ENCODE measurements at regions not wholly inside any gene's neighbourhood (a gene's known extent, or its start where the extent isn't known, plus 50 kb on each side); places are given as distances from the start of the nearest gene placed in this dataset.

DNA sequence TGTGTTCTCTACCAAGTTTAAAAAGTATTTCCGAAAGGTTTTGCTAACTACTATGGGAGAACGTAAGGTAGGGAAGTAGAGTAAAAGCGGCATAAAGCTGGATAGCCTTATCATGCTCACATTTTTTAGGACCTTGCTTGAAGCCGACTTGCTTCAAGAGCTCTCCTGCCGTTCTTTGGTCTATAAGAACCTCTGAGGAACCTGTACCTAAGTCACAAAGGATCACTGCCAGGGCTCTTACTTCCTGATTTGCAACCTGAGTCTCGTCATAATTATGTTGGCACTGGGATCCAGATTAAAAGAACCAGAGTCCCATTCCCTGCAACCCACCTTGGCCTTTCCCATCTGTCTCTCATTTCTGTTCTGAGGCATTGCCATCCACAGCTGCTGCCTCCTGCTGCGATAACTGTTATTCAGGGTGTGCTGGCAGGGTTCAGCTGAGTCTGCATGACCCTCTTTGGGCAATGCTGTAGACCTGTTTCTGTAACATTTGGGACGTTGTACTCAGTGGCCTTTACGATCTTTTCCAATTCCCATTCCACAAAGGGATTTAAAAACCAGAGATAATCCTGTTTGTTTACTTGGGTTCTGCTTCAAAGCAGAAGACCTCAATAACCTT is 131.0 kb upstream of the UMPS start:
- no peak for DNase-seq (ENCODE audit: low read depth, low spot score)

DNA sequence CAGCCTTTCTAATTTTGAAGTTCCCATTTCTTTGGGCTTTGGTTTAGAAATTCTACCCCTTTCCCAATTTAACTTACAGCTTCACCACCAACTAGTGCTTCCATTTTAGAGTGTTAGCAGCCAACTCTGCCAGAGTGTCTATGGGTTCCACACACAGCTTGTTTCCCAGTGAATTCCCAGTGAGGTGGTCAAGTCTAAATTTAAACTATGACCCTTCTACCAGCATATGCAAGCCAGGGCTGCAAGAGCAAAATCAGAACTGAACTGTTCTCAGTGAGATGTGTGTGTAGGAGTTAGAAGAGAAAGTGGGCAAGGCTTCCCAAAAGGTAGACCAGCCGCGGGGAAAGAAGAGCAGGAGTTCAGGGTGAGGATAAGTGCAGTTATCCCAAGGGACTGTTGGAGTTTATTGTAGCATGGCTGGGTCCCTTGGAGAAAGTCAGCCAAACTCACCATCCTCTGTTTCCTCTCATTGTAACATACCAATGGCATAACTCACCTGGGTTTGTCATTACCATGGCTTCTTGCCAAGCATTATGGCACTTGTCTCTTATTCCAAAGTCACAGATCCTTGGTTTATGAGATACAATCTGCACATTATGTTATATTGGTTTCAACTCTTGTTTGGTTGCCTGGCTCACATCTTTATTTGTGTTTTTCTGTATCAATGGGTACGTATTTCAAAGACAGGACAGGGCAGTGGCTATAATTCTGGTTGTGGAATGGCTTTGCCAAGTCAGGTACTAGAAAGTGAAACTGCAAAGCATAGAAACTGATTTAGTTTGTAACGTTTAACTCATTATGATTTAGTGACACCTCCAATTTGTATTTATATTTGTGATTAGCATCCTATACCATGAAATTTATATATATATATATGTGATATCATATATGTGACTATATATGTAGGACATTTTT is 130.2 kb upstream of the UMPS start:
- no peak for DNase-seq (ENCODE audit: low read depth, low spot score)

- no peak for DNase-seq (ENCODE audit: low read depth, low spot score)
Measured at GRCh38 chr3:124600765-124601164, 129.5 kb upstream of the UMPS start.

- no peak for DNase-seq (ENCODE audit: low read depth, low spot score)
Measured at GRCh38 chr3:124601190-124601589, 129.1 kb upstream of the UMPS start.

DNA sequence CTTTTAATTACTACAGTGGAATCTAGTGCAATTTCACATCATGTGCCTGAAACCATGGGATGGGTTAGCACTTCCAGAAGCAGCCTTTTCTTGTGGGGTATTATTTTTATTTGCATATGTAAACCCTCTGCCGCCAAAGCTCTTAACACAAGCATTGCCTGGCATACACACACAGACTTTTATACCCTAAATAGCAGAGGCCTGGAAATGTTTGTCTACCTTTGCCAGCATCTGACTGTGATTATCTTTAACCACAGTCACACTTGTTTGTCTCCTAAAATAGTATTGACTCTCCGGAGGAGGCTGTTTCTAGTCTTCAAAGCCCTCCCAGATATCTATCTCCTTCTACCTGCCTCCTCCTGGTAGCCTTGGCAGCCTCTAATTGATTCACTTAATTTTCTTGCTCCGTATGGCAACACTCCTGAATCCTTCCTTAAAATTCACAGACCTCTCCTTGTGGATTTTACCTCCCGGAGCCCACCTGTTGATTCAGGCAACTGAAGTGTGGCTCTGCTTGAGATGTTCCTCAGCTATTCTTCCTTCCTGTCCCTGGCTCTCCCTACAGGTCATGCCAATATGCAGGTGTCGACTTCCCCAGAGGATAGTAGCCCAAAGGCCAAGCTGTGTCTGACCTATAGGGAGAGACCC is 127.1 kb upstream of the UMPS start:
- no peak for DNase-seq (ENCODE audit: low read depth, low spot score)

DNA sequence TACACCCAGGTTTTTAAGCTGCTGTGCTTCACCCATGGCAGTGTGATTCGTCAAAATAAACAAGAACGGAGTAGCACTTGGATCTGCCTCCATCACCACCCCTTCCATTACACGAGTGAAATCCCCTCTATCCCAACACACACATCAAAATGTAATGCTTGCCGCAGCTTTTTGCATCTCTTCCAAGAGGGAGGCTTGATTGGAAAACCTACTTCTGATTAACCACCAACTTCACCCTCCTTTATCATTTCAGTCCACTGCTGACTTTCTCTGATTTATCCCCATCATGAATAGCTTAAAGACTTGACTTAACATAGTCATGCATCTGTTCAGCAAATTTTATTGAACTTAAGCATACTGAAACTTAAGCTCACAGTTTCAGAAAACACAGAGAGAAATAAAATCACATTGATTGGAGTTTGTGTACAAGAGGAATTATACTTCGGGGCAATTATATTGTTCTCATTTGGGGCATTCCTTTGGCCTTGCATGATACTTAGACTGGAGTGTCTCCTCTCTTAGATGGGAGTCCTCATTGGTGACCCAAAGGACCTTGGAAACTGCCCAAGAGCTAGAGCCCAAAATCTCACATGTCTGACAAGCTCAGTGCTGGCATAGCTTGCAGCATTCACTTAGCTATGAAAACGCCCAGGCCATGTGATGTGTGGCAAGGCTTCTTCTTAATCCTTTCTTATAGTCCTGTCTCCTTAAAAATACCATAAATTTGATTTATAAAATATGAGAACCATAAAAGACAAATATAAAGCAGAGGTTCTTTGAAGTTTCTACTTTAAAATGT is 124.3 kb upstream of the UMPS start:
- no peak for DNase-seq (ENCODE audit: low read depth, low spot score)

GRCh38 chr3:124607163-124607562 is 123.1 kb upstream of the UMPS start:
- no peak for DNase-seq (ENCODE audit: low read depth, low spot score)

DNA sequence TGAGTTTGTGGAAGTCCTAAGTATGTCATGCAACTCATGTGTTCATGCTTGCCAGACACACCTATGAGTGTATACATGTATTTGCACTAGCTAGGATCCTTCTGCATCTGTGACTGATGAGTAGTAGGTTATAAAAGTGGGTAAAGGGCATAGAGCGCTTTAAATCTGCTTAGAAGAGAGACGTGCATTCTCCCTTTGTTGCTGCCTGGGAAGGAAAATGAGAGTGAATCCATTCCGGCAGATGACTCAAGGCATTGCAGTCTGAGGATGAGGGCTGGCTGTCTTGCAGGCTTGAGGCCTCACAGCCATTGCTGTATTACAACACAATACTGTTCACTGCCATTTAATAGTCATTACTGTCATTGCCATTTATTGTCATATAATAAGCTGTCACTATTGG is 120.8 kb upstream of the UMPS start:
- no peak for DNase-seq (ENCODE audit: low read depth, low spot score)

GRCh38 chr3:124610130-124610529 is 120.1 kb upstream of the UMPS start:
- no peak for DNase-seq (ENCODE audit: low read depth, low spot score)

DNA sequence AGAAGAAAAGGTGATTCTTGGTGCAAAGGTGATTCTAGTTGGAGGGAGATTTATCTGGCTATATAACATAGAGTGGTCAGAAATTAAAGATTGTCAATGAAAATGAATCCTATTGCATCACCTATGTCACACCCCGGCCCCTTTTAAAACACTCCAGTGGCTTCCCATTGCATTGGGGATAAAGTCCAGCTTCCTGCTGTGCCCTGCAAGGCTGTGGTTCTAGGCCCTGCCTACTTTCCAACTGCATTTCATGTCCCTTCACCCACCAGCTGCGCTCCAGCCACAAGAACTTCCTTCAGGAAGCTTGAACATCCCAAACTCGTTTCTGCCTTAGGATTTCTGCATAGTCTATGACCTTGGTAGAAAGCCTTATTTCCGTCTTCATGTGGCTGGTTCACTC is 118.7 kb upstream of the UMPS start:
- DNase-seq (ENCODE audit: low read depth, low spot score): no peak

GRCh38 chr3:124615896-124616543 is 114.2 kb upstream of the UMPS start:
- no peak for DNase-seq (ENCODE audit: low read depth, low spot score)

DNA sequence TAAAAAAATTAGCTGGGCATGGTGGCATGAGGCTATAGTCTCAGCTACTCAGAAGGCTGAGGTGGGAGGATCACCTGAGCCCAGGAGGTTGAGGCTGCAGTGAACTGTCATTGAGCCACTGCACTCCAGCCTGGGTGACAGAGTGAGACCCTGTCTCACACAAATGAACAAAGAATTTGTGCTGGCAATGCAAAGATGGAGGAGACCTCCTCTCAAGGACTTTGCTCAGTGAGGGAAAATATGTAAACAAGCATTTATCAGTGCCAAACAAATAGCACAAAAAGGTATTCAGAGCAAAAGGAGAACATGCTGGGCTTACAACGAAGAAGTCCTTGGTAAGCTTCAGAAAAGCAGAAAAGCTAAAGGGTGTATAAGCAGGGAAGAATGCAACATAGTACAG is 113.1 kb upstream of the UMPS start:
- DNase-seq (ENCODE audit: low read depth, low spot score): no peak

DNA sequence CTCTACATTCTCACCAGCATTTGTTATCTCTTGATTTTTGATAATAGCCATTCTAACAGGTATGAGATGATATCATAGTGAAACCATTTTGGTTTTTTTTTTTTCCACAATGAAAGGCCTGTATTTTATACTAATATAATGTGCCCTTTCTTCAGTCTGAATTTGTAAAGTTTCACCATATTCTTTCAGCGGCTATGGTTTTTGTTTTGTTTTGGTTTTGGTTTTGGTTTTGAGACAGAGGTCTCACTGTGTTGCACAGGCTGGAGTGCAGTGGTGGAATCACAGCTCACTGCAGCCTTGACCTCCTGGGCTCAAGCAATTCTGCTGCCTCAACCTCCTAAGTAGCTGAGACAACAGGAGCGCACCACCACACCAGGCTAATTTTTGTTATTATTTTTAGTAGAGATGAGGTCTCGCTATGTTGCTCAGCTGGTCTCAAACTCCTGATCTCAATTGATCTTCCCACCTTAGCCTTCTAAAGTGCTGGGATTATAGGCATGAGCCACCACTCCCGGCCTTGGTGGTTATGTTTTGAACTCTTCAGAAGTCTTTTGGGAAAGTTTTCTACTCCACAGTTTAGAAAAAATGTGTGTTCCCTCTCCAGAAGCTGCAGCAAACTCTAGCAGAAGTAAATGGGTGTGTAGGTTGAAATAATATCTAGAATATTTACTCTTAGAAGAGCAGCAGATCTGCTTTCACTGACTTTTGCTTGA is 110.2 kb upstream of the UMPS start:
- no peak for DNase-seq (ENCODE audit: low read depth, low spot score)

DNA sequence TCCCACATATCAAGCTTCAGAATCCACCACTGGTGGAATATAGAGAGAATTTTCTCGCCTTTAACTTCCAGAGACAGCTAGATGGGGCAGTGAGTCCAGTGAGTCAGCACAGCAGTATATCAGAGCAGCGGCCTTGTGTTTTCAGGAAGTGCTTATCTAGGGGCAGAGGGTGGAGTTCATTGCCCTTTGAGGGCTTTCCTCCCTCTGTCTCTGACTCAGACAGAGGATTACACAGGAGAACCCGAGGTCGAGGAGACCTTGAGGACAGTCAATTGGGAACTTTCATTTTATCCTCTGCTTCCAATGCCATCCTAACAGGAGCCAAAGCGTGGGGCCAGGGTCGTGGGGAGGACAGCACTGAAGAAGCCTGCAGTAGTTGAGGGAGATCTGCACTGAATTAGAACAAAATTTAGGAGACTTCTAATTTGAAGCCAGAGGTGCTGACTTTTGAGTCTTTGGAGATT is 109.6 kb upstream of the UMPS start:
- no peak for DNase-seq (ENCODE audit: low read depth, low spot score)

DNA sequence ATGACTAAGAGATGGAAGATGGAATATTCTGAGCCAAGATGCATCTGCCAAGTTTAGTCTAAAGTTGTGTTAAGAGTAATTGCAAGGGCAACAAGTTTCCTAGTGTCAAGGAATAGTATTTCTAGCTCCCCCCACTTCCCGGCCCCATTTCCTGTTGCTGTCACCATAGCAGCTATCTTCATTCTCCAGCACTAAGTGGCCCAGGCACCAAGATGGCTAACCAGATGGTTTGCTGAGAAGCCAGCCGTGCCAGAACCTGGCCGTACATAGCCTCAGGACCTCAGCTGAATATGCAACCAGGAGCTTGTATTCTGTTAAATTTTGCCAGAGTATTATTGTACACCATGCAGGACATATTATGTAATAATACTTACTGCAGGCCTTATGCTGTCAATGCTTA is 108.8 kb upstream of the UMPS start:
- no peak for DNase-seq (ENCODE audit: low read depth, low spot score)

DNA sequence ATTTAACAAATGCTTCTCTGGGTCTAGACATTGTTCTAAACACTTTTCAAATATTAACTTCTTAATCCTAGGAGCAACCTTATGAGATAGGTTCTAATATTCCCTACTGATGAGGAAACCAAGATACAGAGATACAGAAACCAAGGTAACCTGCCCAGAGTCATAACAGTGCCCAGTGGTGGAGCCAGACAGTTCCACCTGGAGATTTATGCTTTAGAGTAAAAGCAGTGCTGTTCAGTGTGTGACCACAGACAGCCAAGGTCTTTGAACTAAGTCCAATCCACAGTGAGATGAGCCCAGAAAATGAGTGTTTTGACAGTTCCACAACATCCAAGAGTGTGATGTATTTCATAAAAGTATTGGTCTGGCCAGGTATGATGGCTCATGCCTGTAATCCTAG is 105.2 kb upstream of the UMPS start:
- no peak for DNase-seq (ENCODE audit: low read depth, low spot score)

DNA sequence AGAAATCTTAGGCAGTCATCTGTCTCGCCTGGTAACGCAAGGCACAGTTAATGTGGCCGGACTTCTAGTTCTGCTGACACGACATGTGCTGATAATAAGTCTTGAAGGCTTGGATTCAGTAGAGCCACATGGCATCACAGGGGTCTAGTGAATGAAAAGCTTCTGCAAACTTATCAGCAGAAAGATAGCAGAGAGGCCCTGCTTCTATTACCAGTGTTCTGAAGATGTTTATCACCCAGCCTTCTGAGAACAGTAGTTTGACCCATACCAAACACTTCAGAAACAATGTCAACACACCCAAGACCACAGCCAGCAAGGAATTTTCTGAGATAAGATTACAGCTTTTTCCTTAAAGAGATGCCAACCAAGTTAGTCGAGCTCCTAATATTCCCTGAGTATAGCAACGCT is 102.7 kb upstream of the UMPS start:
- DNase-seq (ENCODE audit: low read depth, low spot score): no peak

DNA sequence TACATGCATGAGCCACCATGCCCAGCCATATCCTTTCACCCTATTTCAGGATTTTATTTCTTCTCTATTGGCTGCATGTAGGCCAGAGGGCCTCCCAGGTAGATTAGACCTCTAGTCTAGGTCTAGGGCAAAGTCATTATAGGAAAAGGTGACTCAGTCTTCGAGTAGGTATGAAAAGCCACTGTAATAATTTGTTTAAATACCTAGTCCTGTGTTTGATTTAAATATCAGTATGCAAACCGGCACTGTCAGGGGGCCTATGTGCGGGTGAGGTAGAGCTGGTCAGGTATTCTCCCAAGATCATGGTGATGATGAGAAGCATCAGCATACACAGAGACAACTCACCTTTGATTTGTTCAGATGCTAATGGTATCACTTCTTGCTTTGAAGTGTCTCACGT is 101.4 kb upstream of the UMPS start:
- no peak for DNase-seq (ENCODE audit: low read depth, low spot score)

GRCh38 chr3:124629497-124629896 is 100.8 kb upstream of the UMPS start:
- DNase-seq (ENCODE audit: low read depth, low spot score): no peak

- DNase-seq (ENCODE audit: low read depth, low spot score): no peak
Measured at GRCh38 chr3:124630960-124631359, 99.3 kb upstream of the UMPS start.

DNA sequence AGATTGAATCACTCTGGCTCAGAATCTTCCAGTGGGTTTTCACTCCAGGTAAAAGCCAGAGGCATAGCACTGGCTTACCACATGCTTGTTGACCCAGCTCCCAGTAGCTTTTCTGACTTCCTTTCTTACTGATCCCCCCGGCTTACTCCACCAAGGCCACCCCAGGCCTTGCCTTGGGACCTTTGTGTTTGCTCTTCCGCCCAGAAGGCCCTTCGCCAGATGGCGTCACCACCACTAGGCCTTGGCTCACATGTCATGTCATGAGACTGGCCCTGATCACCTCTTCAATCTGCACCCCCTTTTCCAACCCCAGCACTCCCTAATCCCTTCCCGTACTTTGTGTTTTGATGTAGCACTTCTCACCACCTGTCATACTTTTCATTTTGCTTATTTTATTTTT is 98.5 kb upstream of the UMPS start:
- DNase-seq (ENCODE audit: low read depth, low spot score): no peak
